KG1 (cell line): ENCODE measurements at regions not wholly inside any gene's neighbourhood (a gene's known extent, or its start where the extent isn't known, plus 50 kb on each side); places are given as distances from the start of the nearest gene placed in this dataset.

Experiments used
- DNase-seq: peaks from one replicate; lab custom pipeline; 2025; lab: John Stamatoyannopoulos, UW

- DNase-seq, result no peak
These were observed 687.0 kb downstream of the VGLL3 start for GRCh38 chr3:86303935-86304334.

GRCh38 chr3:86282106-86282787 lies 708.7 kb downstream of the VGLL3 start:
- no peak for DNase-seq

- no peak for DNase-seq
These were observed 721.4 kb downstream of the VGLL3 start for GRCh38 chr3:86269364-86270155.

GRCh38 chr3:86257955-86258641 lies 732.9 kb downstream of the VGLL3 start:
- no peak for DNase-seq

GRCh38 chr3:86254480-86254879 lies 736.5 kb downstream of the VGLL3 start:
- no peak for DNase-seq

GRCh38 chr3:86251781-86252180 lies 739.2 kb downstream of the VGLL3 start:
- DNase-seq, result no peak

GRCh38 chr3:86249833-86250232 lies 741.1 kb downstream of the VGLL3 start:
- DNase-seq, result no peak

GRCh38 chr3:86245360-86245759 lies 745.6 kb downstream of the VGLL3 start:
- no peak for DNase-seq

GRCh38 chr3:86244905-86245304 lies 746.0 kb downstream of the VGLL3 start:
- DNase-seq, result no peak

- DNase-seq, result no peak
These were observed 751.0 kb downstream of the VGLL3 start for GRCh38 chr3:86239946-86240345.

- DNase-seq, result no peak
These were observed 756.3 kb downstream of the VGLL3 start for GRCh38 chr3:86234506-86235254.

GRCh38 chr3:86230762-86231161 lies 760.2 kb downstream of the VGLL3 start:
- DNase-seq, result no peak

- no peak for DNase-seq
These were observed 761.2 kb downstream of the VGLL3 start for GRCh38 chr3:86229775-86230094.

GRCh38 chr3:86229086-86229774 lies 761.7 kb downstream of the VGLL3 start:
- DNase-seq, result no peak

- no peak for DNase-seq
These were observed 762.8 kb downstream of the VGLL3 start for GRCh38 chr3:86228101-86228500.

GRCh38 chr3:86225461-86225860 lies 765.5 kb downstream of the VGLL3 start:
- DNase-seq, result no peak

GRCh38 chr3:86221601-86222000 lies 769.3 kb downstream of the VGLL3 start:
- no peak for DNase-seq

- no peak for DNase-seq
These were observed 782.2 kb downstream of the VGLL3 start for GRCh38 chr3:86208772-86209171.

- no peak for DNase-seq
These were observed 808.3 kb downstream of the VGLL3 start for GRCh38 chr3:86182606-86183005.

GRCh38 chr3:86180696-86181095 lies 810.3 kb downstream of the VGLL3 start:
- no peak for DNase-seq

GRCh38 chr3:86178095-86178494 lies 812.9 kb downstream of the VGLL3 start:
- DNase-seq, result no peak

GRCh38 chr3:86176445-86176784 lies 814.5 kb downstream of the VGLL3 start:
- DNase-seq, result no peak
